HG03571 (cell line): ENCODE measurements at regions not wholly inside any gene's neighbourhood (a gene's known extent, or its start where the extent isn't known, plus 50 kb on each side); places are given as distances from the start of the nearest gene placed in this dataset.
"Not testable (repeated sequence)": the region's sequence is repeated elsewhere in the genome, so short reads cannot be mapped to it uniquely, and the experiment has no call there.

ENCODE experiments used
- ATAC-seq: cut with Tn5 transposase; IDR thresholded peaks from one replicate; pipeline ENCODE4 v1.9.1; 2021; ENCODE audit not compliant: unreplicated experiment

DNA sequence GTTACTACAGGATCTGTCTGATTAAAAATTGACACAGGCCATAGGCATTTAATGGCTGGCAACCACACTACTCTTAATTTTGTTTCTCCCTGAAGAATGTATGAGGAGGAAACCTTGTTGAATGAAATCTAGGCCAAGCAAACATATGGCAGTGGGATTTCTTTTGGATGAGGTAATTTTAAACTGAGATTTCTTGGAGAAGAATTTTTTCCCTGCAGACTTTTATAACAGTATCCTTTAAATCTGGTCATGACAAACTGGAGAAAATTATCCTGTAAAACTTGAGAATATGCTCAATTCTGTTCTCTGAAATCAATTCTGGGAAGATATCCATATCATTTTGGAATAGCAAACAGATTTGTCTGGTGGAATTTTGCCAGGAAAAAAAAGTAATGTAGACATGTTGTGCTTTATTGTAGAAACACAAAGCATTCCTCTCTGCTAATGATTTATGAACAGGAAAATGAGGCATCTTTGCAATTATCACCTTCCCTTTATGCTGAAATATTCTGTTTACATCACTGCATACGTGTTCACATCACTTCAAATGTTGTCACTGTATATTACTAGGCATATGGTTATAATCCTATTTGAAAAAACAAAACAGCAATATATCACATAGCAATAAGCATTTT, 108.3 kb upstream of the ARSJ start:
- no peak for ATAC-seq

DNA sequence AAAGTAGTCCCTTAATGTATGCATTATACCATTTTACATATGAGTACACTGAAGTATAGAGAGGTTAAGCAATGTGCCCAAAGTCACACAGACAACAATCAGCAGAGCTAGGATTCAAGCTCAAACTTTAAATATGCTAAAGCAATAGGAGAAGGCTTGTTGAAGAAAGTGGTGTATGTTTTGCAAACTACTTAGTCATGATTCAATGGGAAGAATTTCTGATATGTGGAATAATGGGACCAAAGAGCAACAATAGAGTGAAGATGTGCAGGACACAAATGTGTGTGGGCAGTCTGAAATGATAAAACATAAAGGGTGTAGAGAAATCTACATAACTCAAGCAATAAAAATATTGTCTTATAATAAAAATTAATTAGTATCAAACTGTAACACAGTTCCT, 109.0 kb upstream of the ARSJ start:
- no peak for ATAC-seq

DNA sequence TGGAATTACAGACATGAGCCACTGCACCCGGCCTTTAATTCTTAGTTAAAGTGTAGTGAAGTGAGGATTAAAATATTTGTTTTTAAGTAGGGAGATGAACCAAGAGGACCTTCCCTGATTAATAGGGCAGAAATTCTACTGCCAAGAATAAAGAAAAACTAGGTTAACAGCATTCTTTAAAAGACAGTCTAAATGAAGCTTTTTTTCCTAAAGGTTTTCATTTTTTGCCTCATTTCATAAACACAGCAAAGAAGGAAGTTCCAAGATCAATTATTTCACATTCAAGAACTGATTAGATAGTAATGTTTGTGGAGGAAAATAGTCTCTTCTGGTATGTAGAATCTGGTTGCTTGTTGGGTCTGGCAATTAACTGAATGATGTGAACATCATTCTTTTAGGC, 112.1 kb upstream of the ARSJ start:
- no peak for ATAC-seq

DNA sequence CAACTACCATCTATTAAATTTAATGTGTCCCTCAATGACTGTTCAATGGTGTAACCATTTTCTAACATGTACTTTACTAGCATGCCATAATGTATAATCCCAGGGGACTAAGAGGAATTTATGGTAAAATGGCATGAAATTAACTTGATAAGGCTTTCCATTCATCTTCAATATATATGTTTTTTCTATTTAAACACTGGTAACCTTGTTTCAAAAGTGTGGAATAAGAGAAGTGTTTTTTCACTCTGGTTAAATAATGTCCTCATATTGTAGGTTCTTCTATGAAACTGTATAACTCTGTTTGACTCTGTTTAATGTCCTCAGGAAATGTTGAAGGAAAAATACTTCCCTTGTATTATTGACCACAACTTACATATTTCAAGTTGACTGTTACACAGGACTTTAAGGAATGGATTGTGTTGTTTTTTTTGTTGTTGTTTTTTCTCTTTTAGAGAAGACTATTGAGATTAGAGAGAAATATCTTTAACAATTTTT, 113.8 kb upstream of the ARSJ start:
- ATAC-seq: no peak

DNA sequence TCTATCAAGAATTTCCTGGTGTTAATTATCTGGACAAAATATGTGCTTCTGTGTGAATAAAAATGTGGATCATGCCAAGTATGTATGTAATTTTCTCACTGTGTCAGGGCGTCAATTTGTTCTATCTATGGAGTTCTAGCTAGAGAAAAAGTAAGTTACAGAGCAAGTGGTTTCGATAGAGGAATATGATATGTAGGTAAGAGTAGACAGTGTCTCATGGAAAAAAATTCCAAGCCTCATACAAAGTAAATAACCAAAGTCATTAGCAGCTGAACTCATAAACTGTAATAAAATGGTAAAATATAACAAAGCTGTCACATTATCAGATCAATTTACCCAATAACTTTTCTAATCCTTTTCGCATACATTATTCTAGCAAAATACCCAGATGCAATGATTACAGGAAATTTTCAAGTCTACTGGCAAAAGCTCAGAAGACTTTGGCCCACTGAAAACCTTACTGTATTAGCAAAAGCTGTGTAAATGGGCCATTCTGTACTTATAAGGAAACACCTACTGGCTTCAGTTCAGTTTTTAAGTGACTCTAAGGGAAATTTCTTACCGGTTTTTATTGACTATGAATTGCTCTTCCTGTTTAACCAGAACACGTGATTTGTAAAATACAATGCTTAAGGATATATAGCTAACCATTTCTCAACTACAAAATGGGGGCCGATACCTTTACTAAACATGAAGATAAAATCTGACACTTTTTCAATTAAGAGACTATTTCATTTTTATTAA, 121.0 kb upstream of the ARSJ start:
- ATAC-seq: no peak

DNA sequence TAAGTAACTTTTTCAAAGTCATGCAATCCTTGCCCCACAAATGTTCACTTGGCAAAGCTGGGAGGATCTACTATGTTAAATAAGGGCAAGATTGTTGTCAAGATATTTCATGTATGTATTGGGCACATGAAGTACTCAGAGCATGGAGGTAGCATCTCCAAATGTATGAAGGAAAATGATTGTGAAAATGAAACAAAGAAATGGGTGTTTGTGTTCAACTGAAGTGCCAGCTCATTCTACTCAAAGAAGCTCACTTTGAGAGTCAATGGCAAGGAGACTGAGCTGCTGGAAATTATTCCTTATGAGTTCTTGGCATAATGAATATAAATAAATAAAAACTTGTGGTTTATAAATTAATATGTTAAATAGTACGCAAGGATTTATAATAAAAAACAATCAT, 124.5 kb upstream of the ARSJ start:
- no peak for ATAC-seq

DNA sequence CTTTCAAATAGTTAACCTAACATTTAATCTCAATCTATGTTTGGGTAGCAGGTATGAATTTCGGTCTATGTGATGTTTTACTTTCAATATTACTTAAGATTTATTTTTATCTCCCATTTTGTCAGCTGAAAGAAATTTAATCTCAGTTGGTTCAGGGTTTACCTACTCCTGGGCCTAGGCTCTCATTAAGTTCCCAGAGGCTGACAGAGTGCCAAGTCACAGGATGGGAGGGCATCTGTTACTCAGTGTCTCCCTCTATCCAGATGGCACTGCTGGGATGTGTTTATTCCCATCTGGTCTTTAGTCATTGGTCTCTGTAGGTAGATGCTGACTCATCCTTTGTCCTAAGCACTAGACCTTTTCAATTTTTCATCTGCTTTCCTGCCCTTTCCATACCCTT, 129.4 kb upstream of the ARSJ start:
- no peak for ATAC-seq

DNA sequence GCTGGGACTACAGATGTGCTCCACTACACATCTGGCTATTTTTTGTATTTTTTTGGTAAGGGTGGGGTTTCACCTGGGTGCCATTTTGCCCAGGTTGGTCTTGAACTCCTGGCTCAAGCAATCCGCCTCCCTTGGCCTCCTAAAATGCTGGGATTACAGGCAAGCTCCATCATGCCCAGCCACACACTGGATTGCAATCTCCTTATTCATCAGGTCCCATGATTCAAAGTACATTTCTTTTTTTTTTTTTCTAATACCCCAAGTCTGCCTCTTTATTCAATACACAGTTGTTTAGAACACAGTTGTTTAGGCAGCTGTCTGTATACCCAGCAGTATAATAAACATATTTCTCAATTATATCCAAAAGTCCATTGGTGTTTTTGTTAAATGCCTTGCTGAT, 130.3 kb upstream of the ARSJ start:
- ATAC-seq: no peak

DNA sequence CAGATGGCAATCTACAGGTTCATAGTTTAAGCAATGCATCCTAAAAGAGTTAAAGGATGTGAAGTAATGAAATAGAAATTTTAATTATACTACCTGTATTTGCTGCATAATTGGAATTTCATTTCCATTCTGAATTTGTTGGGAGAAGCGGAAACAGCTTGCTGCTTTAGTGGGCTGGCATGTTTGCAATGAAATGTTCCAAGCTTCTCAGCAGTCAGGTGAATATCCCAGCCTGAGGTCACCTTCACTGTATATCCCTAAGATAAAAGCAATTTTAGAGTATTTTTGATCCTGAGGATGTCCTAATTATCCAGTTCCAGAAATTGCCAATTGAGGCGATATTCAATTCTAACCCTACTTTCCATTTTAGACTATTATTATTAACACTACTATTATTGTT, 136.1 kb upstream of the ARSJ start:
- no peak for ATAC-seq

DNA sequence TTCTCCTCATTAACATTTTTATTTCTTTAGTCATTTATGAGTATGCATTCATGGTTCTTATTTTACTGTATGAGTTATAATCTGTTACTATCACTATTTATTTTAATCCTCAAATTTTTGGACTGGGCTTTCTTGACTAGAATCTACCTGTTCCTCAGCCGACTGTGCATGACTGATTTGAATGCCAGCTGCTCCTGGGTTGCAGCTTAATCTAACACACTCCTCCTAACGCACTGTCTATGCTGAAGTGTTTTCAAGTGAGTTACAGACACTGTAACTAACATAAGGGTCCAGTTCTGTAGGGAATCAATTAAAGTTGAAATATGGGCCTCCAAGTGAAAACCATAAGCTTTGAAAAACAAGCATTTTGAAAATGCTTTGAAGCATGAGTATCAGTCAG, 137.4 kb upstream of the ARSJ start:
- no peak for ATAC-seq

DNA sequence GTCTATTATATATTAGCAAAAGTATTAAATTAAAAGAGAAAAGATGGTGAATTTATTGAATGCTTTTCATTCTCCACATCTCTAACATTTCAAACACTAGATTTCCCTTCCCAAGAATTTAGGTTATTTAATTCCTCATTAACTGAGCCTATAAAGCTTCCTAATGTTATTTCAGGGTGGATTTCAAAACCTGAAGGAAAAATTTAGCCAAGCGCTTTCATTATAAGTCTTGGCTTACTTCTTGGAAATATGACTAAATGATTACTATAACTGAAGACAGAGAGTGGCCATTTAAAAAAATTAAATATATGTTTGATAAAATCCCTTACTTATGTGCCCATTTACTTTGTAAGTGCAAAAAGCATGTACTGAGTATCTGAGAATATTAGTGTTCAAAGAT, 141.8 kb upstream of the ARSJ start:
- no peak for ATAC-seq

DNA sequence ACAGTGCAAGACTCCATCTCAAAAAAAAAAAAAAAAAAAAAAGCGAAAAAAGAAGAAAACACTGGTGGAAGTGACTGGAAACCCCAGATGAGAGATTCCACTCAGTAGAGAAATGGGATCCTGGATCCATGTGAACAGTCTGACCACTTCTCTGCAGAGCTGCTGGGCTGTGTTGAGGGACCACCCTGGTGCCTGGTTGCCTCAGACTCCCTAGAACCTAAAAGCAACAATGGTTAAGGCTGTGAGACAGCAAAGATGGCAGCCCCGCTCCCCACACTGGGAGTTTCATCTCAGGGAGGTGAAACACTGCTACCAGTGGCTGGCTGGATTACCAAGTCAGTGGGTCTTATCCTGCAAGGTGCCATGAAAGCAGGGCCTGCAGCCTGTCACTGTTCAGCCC, 152.8 kb upstream of the ARSJ start:
- no peak for ATAC-seq

DNA sequence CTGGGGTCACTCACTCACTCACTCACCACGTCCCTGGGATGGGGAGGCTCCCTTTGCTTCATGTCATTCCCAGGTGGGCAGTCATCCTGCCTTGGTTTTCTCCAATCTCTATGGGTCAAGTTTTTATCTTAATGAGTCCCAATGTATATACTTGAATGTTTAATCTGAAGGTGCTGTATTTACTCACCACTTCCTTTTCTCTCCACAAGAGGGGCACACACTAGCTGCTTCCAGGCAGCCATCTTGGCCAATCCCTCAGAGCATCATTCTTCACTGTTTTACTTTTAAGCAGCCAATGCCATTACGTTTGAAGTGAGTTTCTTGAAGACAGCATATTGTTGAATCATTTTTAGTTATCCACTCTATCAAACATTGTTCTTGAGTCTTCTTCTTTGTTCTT, 153.4 kb upstream of the ARSJ start:
- ATAC-seq: no peak

DNA sequence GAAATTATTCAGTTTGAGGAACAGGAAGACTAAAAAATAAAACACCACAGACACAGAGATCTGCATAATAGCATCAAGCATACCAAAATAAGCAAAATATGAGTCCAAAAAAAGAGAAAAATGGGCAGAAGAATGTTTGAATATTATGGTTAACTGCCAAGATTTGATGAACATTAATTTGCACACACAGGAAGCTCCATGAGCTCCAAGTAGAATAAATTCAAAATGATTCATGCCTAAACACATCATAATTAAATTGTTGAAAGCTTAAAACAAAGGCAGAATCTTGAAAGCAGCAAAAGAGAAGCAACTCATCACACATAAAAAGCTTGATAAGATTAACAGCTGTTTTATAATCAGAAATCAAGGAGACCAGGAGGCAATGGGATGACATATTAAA, 156.6 kb upstream of the ARSJ start:
- no peak for ATAC-seq

DNA sequence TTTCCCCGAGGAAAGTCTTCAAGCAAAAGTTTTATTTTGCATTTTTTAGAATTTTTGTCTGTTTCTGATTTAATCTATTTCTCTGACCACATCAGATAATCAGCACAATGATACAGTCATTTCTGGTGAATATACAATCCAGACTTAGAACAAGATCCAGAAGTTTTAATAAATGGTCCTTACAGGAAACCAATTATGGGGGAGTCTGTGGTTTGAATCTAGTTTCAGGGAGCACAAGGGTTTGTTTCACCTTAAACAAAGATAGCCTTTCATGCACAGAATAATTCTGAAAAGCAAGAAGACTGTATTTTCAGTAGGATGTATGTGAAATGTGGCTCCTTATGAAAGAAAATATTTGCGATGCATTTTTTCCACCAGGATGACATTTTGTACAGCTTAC, 158.5 kb upstream of the ARSJ start:
- ATAC-seq: no peak

DNA sequence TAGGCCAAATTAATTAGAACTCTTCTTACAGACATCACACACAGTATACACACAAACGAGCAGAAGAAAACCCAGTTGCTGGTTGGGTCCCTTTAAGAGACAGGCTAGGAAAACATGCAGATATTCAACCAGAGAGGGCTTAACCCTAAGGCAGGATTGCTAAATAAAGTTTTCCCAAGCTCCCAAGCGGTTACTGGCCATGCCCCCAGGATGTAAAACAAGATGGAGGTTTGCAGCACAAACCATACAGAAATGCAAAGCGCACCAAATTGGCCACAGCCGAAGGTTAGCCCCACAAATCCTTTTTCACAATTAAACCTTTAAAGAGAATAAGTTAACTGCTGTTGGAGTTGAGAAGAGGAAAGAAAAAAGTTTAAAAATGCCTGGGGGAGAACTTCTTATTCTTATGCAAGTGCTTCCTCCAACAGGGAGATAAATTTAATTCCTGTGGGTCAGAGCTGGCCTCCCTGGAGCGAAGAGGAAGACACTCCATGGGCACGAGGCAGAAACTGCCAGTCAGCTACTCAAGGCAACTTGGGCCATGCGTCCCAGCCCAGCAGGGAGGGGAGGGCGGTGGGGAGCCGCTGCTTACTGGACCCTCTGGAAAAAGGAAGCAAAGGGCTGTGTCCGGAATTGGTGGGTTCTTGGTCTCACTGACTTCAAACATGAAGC, 167.6 kb upstream of the ARSJ start:
- ATAC-seq: no peak

DNA sequence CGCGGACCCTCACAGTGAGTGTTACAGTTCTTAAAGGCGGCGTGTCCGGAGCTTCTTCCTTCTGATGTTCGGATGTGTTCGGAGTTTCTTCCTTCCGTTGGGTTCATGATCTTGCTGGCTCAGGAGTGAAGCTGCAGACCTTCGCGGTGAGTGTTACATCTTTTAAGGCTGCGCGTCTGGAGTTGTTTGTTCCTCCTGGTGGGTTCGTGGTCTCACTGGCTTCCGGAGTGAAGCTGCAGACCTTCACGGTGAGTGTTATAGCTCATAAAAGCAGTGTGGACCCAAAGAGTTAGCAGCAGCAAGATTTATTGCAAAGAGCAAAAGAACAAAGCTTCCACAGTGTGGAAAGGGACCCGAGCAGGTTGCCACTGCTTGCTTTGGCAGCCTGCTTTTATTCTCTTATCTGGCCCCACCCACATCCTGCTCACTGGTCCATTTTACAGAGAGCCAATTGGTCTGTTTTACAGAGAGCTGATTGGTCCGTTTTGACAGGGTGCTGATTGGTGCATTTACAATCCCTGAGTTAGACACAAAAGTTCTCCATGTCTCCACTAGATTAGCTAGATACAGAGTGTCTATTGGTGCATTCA, 168.3 kb upstream of the ARSJ start:
- not testable (repeated sequence) for ATAC-seq

DNA sequence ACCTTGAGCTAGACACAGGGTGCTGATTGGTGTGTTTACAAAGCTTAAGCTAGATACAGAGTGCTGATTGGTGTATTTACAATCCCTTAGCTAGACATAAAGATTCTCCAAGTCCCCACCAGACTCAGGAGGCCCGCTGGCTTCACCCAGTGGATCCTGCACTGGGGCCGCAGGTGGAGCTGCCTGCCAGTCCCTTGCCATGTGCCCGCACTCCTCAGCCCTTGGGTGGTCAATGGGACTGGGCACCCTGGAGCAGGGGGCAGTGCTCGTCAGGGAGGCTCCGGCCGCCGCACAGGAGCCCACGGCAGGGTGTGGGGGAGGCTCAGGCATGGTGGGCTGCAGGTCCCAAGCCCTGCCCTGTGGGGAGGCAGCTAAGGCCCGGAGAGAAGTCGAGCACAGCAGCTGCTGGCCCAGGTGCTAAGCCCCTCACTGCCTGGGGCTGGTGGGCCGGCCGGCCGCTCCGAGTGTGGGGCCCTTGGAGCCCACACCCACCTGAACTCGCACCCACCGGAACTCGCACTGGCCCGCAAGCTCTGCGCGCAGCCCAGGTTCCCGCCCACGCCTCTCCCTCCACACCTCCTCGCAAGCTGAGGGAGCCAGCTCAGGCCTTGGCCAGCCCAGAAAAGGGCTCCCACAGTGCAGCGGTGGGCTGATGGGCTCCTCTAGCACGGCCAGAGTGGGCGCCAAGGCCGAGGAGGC, 169.1 kb upstream of the ARSJ start:
- ATAC-seq: not testable (repeated sequence)

DNA sequence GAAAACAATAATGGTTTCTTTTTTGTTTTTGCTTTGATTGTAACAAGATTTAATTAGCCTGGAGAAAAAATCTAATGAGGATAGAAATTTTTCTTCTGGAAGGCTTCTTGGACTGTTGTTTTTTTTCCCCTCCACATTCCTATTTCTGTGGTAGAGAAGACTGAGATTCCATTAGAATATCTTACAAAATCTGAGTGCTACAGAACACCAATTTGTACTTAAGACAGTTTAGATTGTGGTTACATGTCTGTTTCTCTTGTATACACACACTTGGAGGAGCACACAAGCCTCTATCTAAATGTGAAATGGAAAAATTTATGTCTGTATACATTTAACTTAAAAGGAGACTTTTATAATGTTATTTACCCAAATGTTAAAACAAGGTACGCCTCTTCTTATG, 176.9 kb upstream of the ARSJ start:
- ATAC-seq: no peak

DNA sequence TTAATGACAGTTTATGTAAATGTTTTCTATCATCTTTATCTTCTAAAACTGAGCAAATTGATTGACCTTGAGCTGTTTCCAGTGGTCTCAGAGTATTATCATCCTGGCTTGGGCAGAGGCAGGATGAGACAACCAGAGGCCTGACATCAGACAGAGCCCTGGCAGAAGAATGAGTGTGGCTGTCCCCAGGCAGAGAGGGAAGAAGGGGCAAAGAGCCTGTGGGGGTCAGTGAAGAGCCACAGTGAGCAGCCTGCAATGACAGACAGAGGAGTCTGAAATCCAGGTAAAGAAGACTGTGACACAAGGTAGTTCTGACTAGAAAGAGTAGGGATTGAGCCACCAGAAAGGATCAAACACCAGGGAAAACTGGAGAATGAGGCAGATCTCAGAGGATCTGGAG, 182.4 kb upstream of the ARSJ start:
- ATAC-seq: no peak

DNA sequence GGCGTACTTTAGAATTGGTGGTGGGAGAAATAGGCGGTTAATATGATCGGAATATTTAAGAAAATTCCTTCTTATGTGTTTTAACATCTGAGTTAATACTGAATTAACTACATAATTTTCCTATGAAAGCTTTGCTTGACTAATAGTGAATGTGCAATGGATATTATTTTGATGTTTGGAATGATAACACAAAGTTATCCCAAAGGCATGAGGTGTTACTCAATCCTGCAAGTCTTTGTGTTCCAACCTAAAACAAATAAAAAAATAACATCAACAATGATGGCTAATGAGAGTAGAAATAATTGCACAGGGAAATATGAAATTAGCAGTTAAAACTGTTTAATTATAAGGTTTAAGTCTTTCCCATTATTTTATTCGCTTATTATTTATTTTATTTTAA, 183.6 kb upstream of the ARSJ start:
- ATAC-seq: no peak
